ENCODE measurements at regions not wholly inside any gene's neighbourhood (a gene's known extent, or its start where the extent isn't known, plus 50 kb on each side); places are given as distances from the start of the nearest gene placed in this dataset.

DNA sequence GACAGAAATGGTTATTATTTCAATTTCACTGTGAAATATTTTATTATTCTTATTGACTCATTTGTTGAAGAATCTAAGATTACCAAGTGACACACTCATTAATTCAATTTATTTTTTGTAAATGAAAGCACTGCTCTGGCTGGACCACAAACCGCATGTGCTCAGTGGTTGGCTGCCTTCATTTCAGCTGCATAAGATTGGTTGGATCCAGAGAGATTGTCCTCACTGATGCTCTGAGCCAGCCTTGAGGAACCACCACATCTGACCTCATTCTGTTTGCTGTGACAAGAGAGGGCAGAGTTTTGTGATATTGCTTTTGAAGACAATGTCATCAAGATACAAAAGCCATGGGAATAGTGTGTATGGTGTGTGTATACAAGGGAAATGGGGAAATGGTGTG is 192.1 kb downstream of the CYRIA start:
- no peaks in the 10 kb centered on the region for H3K36me3 Mint-ChIP-seq (ENCODE audit: low read depth)
- TF ChIP-seq, protein P1, sequence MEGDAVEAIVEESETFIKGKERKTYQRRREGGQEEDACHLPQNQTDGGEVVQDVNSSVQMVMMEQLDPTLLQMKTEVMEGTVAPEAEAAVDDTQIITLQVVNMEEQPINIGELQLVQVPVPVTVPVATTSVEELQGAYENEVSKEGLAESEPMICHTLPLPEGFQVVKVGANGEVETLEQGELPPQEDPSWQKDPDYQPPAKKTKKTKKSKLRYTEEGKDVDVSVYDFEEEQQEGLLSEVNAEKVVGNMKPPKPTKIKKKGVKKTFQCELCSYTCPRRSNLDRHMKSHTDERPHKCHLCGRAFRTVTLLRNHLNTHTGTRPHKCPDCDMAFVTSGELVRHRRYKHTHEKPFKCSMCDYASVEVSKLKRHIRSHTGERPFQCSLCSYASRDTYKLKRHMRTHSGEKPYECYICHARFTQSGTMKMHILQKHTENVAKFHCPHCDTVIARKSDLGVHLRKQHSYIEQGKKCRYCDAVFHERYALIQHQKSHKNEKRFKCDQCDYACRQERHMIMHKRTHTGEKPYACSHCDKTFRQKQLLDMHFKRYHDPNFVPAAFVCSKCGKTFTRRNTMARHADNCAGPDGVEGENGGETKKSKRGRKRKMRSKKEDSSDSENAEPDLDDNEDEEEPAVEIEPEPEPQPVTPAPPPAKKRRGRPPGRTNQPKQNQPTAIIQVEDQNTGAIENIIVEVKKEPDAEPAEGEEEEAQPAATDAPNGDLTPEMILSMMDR (IDR thresholded peaks at IDR 0.05) = no peak
- H3K27me3 Mint-ChIP-seq (ENCODE audit: low read depth, poor library complexity) = no peaks in the 10 kb centered on the region
- no peak overlapping the region for H3K27ac Mint-ChIP-seq
- no peak for DNase-seq
- H3K4me1 Mint-ChIP-seq = peaks cover 32% of the 10 kb centered on the region
- H3K9me3 Mint-ChIP-seq = no peaks in the 10 kb centered on the region
- H3K4me3 Mint-ChIP-seq = no peak overlapping the region

DNA sequence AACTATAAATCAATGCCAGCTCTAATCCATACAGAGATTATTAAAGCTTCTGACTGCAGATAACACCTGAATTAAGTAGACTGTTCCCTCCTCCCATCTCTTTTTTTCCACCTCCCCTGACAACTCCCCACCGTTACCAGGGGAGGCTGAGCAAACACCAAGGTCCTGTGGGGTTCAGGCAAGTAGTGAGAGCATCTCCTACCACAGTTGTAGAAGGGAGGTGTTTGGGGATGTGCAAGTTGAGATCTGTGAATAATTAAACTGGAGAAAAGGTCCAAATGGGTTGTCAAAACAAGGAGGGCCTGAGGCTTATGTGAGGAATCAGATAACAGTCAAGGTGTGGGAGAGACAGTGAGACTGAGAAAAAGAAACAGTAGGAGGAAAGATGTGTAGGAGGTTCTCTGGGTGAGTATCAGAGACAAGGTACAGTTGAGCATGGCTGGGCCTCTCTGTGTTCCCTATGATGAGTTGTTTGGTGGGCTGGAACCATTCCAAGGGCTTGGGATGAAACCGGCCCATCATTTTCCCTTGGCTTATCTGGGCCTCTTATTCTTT is 194.6 kb downstream of the CYRIA start:
- Mint-ChIP-seq H3K27ac (peak overlapping the region; percentile 34), H3K27me3 (ENCODE audit: low read depth, poor library complexity) (no peaks in the 10 kb centered on the region), H3K4me1 (peaks cover 28% of the 10 kb centered on the region), H3K9me3 (no peaks in the 10 kb centered on the region), H3K36me3 (ENCODE audit: low read depth) (no peaks in the 10 kb centered on the region), H3K4me3 (no peak overlapping the region)
- TF ChIP-seq, protein P1 (IDR thresholded peaks at IDR 0.05) = no peak
- no peak for DNase-seq

DNA sequence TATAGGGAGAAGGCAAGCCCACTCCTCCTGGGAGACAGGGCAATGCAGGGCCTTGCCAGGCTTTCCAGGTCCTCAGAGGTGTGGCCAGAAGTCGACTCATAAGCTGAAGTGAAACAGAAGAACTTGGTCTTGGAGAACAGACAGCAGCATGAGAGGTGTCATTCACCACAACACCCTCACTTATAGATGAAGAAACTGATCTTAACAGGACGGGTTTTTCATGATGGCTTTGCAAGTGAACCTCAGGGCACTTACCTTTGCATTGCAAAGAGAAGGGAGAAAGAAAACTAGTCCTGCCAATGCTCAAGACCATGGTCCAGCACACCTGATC is 198.8 kb downstream of the CYRIA start:
- Mint-ChIP-seq H3K4me1 (peaks cover 17% of the 10 kb centered on the region), H3K36me3 (ENCODE audit: low read depth) (no peaks in the 10 kb centered on the region), H3K27ac (no peak overlapping the region), H3K9me3 (no peaks in the 10 kb centered on the region), H3K4me3 (no peak overlapping the region), H3K27me3 (ENCODE audit: low read depth, poor library complexity) (no peaks in the 10 kb centered on the region)
- DNase-seq = no peak
- TF ChIP-seq, protein P1 (IDR thresholded peaks at IDR 0.05) = no peak

DNA sequence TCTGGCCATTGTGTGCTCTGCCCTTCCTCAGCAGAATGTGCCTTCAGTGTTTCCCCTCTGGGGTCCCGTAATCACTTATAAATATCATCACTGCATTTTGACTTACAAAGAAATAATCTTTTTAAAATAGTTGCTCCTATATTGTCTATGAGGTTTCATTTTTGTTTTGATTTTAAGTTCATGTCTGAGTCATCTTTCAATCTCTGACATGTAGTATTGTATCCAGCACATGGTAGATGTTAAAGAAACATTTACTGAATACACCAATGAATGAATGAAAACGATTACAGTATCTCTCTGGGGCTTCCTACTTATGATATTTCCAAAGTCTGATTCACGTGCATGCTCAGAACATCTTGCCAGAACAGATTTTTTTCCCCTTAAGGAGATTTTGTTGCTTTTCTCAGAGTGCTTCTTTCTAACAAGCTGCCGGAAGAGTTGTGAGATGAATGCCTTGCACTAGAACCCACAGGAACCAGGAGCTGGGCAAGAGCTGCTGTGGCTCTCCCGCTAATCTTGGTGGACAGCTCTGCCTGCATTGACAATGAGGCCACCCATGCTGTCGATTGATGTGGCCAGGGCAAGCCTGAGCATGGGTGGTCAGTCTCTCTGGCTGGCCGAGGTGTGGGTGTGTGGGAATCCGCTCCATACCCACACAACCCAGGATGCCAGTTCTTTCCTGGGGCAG is 199.4 kb downstream of the CYRIA start:
- TF ChIP-seq, protein P1 (IDR thresholded peaks at IDR 0.05) = no peak

DNA sequence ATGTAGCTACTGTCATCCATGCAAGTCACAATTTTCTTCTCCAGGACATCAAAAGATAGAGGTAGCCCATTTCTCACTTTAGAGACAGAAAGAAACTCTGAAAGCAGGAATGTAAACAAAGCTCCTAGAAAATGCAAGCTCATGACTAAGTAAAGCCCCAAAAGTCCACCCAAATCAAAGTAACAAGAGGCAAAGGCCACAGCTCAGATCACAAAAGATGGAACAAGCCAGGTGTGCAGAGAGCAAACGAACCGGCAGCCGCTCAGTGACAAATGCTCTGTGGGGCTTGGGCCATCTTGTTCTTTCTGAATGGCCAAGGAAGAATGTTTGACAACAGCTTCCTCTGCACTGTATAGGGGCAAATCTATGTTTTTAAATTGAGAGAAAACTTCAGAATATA is 201.0 kb downstream of the CYRIA start:
- Mint-ChIP-seq H3K27ac (no peak overlapping the region), H3K4me3 (no peak overlapping the region), H3K4me1 (no peaks in the 10 kb centered on the region), H3K36me3 (ENCODE audit: low read depth) (no peaks in the 10 kb centered on the region), H3K9me3 (no peaks in the 10 kb centered on the region), H3K27me3 (ENCODE audit: low read depth, poor library complexity) (no peaks in the 10 kb centered on the region)
- TF ChIP-seq, protein P1 (IDR thresholded peaks at IDR 0.05) = no peak
- no peak for DNase-seq

More for the DNA sequence above, 199.4 kb downstream of the CYRIA start:
- H3K4me1 Mint-ChIP-seq = peaks cover 12% of the 10 kb centered on the region
- H3K4me3 Mint-ChIP-seq = no peak overlapping the region
- H3K27me3 Mint-ChIP-seq (ENCODE audit: low read depth, poor library complexity) = no peaks in the 10 kb centered on the region
- no peaks in the 10 kb centered on the region for H3K36me3 Mint-ChIP-seq (ENCODE audit: low read depth)
- H3K27ac Mint-ChIP-seq = no peak overlapping the region
- DNase-seq = no peak
- no peaks in the 10 kb centered on the region for H3K9me3 Mint-ChIP-seq

DNA sequence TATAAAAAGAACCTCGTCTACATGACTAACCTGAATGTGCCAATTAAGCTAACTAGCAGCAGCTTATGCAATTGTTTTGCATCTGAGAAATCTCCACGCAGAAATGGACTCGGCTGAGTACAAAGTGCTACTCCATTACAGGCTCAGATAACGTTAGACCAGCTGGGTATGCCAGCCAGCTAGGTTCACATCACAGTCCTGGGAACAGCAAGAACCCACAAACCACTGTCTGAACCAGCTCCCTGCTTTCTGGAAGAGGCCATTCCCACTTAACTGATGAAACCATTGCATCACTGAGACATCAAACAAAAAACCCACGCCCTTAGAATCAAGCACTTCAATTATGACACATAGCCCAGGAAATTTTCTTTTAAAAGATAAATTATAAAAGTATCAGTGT is 202.7 kb downstream of the CYRIA start:
- no peak for DNase-seq
- peaks cover 17% of the 10 kb centered on the region for H3K36me3 Mint-ChIP-seq (ENCODE audit: low read depth)
- no peak overlapping the region for H3K4me3 Mint-ChIP-seq

More for the DNA sequence above, 202.7 kb downstream of the CYRIA start:
- H3K4me1 Mint-ChIP-seq = no peaks in the 10 kb centered on the region
- peaks cover 16% of the 10 kb centered on the region for H3K9me3 Mint-ChIP-seq
- peak overlapping the region; percentile 17 for H3K27ac Mint-ChIP-seq
- H3K27me3 Mint-ChIP-seq (ENCODE audit: low read depth, poor library complexity) = peaks cover 6% of the 10 kb centered on the region
- TF ChIP-seq, protein P1 (IDR thresholded peaks at IDR 0.05) = no peak

Data from nephron progenitor cell (in vitro differentiated cells).